Esophagus muscularis mucosa (tissue), 3 donors: ENCODE measurements at regions not wholly inside any gene's neighbourhood (a gene's known extent, or its start where the extent isn't known, plus 50 kb on each side); places are given as distances from the start of the nearest gene placed in this dataset.

Source experiments
- POLR2A ChIP-seq: fragments of 450-650 bp; IDR thresholded peaks from one replicate; pipeline ENCODE4 v1.6.1; 2017; ENCODE audit warnings: antibody characterized with exemption, moderate library complexity, mild to moderate bottlenecking, low read depth
- POLR2AphosphoS5 ChIP-seq, 2 donors: sonication (generic); formaldehyde crosslinking; IDR thresholded peaks; one replicate each; pipeline ENCODE4 v1.6.1; 2017; ENCODE audit warnings: antibody characterized with exemption in 2 of 2
- TF ChIP-seq, protein P1 (sequence below), 3 experiments: fragments of 200-600 bp in 2 of 3; fragments of 450-650 bp in 1 of 3; sonication (generic) in 2 of 3; IDR thresholded peaks; one replicate each; pipeline ENCODE4 v1.5.1; 2017 to 2019; ENCODE audit warnings: antibody characterized with exemption in 3 of 3, mild to moderate bottlenecking in 2 of 3, moderate library complexity in 1 of 3

DNA sequence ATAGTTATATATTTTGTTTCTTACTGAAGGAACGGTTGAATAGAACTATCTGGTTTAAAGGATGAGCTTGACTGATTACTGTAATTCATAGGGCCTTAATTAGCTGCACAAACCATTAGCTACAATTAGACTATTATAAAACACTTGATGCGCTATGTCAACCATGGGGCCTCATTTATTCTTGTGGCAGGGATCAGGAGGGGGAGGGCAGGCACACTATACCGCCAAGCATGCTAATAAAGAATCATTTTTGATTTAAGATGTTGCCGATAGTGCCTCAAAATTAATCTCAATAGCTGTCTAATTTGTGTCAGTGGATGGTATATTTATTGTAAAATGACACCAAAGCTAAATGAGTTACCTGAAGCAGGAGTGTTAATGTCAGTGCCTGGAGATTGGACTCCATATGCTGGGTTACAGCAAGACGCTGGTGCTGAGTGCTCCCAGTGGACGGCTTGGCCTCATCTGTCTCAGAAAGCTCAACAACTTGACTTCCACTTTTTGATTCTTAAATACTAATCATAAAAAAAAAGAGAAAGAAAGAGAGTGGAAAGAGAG lies 1007.0 kb upstream of the CELF4 start:
- TF ChIP-seq, protein P1, sequence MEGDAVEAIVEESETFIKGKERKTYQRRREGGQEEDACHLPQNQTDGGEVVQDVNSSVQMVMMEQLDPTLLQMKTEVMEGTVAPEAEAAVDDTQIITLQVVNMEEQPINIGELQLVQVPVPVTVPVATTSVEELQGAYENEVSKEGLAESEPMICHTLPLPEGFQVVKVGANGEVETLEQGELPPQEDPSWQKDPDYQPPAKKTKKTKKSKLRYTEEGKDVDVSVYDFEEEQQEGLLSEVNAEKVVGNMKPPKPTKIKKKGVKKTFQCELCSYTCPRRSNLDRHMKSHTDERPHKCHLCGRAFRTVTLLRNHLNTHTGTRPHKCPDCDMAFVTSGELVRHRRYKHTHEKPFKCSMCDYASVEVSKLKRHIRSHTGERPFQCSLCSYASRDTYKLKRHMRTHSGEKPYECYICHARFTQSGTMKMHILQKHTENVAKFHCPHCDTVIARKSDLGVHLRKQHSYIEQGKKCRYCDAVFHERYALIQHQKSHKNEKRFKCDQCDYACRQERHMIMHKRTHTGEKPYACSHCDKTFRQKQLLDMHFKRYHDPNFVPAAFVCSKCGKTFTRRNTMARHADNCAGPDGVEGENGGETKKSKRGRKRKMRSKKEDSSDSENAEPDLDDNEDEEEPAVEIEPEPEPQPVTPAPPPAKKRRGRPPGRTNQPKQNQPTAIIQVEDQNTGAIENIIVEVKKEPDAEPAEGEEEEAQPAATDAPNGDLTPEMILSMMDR (IDR thresholded peaks at IDR 0.05), result no peak
- no peak for TF ChIP-seq POLR2AphosphoS5 (IDR thresholded peaks at IDR 0.05)
- TF ChIP-seq POLR2A, result no peak
